SK-N-SH (cell line): ENCODE measurements at regions not wholly inside any gene's neighbourhood (a gene's known extent, or its start where the extent isn't known, plus 50 kb on each side); places are given as distances from the start of the nearest gene placed in this dataset.

Source experiments
- CTCF ChIA-PET: fragments of 300-600, 350-600 bp; formaldehyde crosslinking; extraction: SDS; loops from one replicate; lab custom pipeline; 2021; lab: Yijun Ruan, JAX
- POLR2A ChIA-PET: fragments of 350-600 bp; sonication (Branson Sonifier 250); formaldehyde crosslinking; extraction: SDS; loops from one replicate; lab custom pipeline; 2020; ENCODE audit warnings: antibody characterized with exemption, inconsistent platforms; lab: Yijun Ruan, JAX
- DNase-seq: peaks from one replicate; pipeline ENCODE4 v3.0.0; 2012
- H2AFZ ChIP-seq: fragments of 200-600 bp; sonication (generic); 2 replicates; pipeline ENCODE4 v1.8.1; 2016; ENCODE audit warnings: antibody characterized with exemption, mild to moderate bottlenecking, low read depth
- H3F3A ChIP-seq: fragments of 200-600 bp; sonication (generic); replicated peaks from 2 replicates; pipeline ENCODE3; 2016; ENCODE audit warnings: antibody characterized with exemption, mild to moderate bottlenecking; ENCODE audit not compliant: insufficient read depth
- H3K27ac ChIP-seq, 2 experiments: fragments of 200-500 bp in 1 of 2; fragments of 200-600 bp in 1 of 2; sonication (Bioruptor generic) in 1 of 2; sonication (generic), shearing (Covaris generic) in 1 of 2; 2 replicates each; pipeline versions ENCODE4 v1.5.1 to v1.6.1; 2014 to 2016; ENCODE audit warnings: low read depth in 2 of 2, inconsistent platforms in 1 of 2, low read length in 1 of 2, mild to moderate bottlenecking in 1 of 2, mixed read lengths in 1 of 2
- H3K27me3 ChIP-seq: fragments of 200-600 bp; sonication (generic), shearing (Covaris generic); 2 replicates; pipeline ENCODE4 v1.6.1; 2016; ENCODE audit warnings: mixed run types; ENCODE audit not compliant: insufficient read depth
- H3K36me3 ChIP-seq, 2 experiments: fragments of 200-500 bp in 1 of 2; fragments of 200-600 bp in 1 of 2; sonication (Bioruptor generic) in 1 of 2; sonication (generic) in 1 of 2; replicated peaks in 1 of 2; 2 replicates each; pipeline versions ENCODE3 to v1.5.1; 2014 to 2016; ENCODE audit warnings: low read length in 1 of 2, mild to moderate bottlenecking in 1 of 2; ENCODE audit not compliant: insufficient read depth in 2 of 2, control insufficient read depth in 1 of 2
- H3K4me1 ChIP-seq, 2 experiments: fragments of 200-500 bp in 1 of 2; fragments of 200-600 bp in 1 of 2; sonication (Bioruptor generic) in 1 of 2; sonication (generic), shearing (Covaris generic) in 1 of 2; 2 replicates each; pipeline versions ENCODE4 v1.5.1 to v1.6.1; 2014 to 2016; ENCODE audit warnings: low read depth in 1 of 2, low read length in 1 of 2, mixed run types in 1 of 2; ENCODE audit not compliant: insufficient read depth in 2 of 2, control insufficient read depth in 1 of 2
- H3K4me2 ChIP-seq: fragments of 200-600 bp; sonication (generic), shearing (Covaris generic); 2 replicates; pipeline ENCODE4 v1.6.1; 2017; ENCODE audit warnings: mixed run types
- H3K4me3 ChIP-seq, 2 experiments: fragments of 200-500 bp in 1 of 2; fragments of 200-600 bp in 1 of 2; sonication (Bioruptor generic) in 1 of 2; sonication (generic), shearing (Covaris generic) in 1 of 2; 2 replicates each; pipeline versions ENCODE4 v1.5.1 to v1.8.1; 2014 to 2016; ENCODE audit warnings: low read depth in 2 of 2, inconsistent platforms in 1 of 2, low read length in 1 of 2, mild to moderate bottlenecking in 1 of 2, mixed read lengths in 1 of 2, moderate library complexity in 1 of 2
- H3K79me2 ChIP-seq: fragments of 200-600 bp; sonication (generic); 2 replicates; pipeline ENCODE4 v1.8.1; 2017; ENCODE audit warnings: mild to moderate bottlenecking; ENCODE audit not compliant: insufficient read depth
- H3K9ac ChIP-seq: fragments of 200-600 bp; sonication (generic); 2 replicates; pipeline ENCODE4 v1.6.1; 2017; ENCODE audit warnings: mixed run types
- H3K9me2 ChIP-seq: fragments of 200-600 bp; sonication (generic); 2 replicates; pipeline ENCODE4 v1.6.1; 2017; ENCODE audit warnings: mixed run types
- H3K9me3 ChIP-seq: fragments of 200-600 bp; sonication (generic); 2 replicates; pipeline ENCODE4 v1.6.1; 2017; ENCODE audit warnings: mixed run types, mild to moderate bottlenecking, moderate library complexity
- H4K20me1 ChIP-seq: fragments of 200-600 bp; sonication (generic); 2 replicates; pipeline ENCODE4 v1.6.1; 2017; ENCODE audit warnings: mild to moderate bottlenecking, mixed run types; ENCODE audit not compliant: insufficient read depth
- CHD2 ChIP-seq: fragments of 150-350 bp; IDR thresholded peaks from 2 replicates; pipeline ENCODE4 v1.6.1; 2018; ENCODE audit warnings: low read length; ENCODE audit not compliant: partially characterized antibody
- ELF1 ChIP-seq: IDR thresholded peaks from 2 replicates; pipeline ENCODE4 v1.4.0; 2012
- EP300 ChIP-seq, 2 experiments: IDR thresholded peaks; 2 replicates each; pipeline versions ENCODE4 v1.4.0 to v1.6.1; 2012; ENCODE audit warnings: borderline replicate concordance in 1 of 2, low read depth in 1 of 2, low read length in 1 of 2
- EZH2phosphoT487 ChIP-seq: fragments of 200-600 bp; sonication (generic); IDR thresholded peaks from 2 replicates; pipeline ENCODE4 v1.6.1; 2017; ENCODE audit warnings: low read depth, mixed run types, mild to moderate bottlenecking, antibody characterized with exemption, moderate library complexity, borderline replicate concordance
- FOSL2 ChIP-seq: IDR thresholded peaks from 2 replicates; pipeline ENCODE4 v1.4.0; 2012; ENCODE audit warnings: low read depth, mild to moderate bottlenecking, moderate library complexity, borderline replicate concordance
- FOXM1 ChIP-seq: IDR thresholded peaks from 2 replicates; pipeline ENCODE4 v1.4.0; 2012; ENCODE audit warnings: low read depth, mild to moderate bottlenecking
- GABPA ChIP-seq: IDR thresholded peaks from 2 replicates; pipeline ENCODE4 v1.4.0; 2012; ENCODE audit warnings: low read depth, mild to moderate bottlenecking
- GATA2 ChIP-seq: sonication (generic); formaldehyde crosslinking; IDR thresholded peaks from 2 replicates; pipeline ENCODE4 v1.5.0; 2020; ENCODE audit warnings: mild to moderate bottlenecking, missing genetic modification reagents
- JUND ChIP-seq: IDR thresholded peaks from 2 replicates; pipeline ENCODE4 v1.4.0; 2012
- MEF2A ChIP-seq: IDR thresholded peaks from 2 replicates; pipeline ENCODE4 v1.4.0; 2012; ENCODE audit warnings: low read depth, borderline replicate concordance
- NFIC ChIP-seq: IDR thresholded peaks from 2 replicates; pipeline ENCODE4 v1.4.0; 2012; ENCODE audit warnings: borderline replicate concordance
- NRF1 ChIP-seq: IDR thresholded peaks from 2 replicates; pipeline ENCODE4 v1.6.1; 2012; ENCODE audit warnings: low read depth, mild to moderate bottlenecking, low read length
- POLR2AphosphoS5 ChIP-seq: IDR thresholded peaks from 2 replicates; pipeline ENCODE4 v1.6.1; 2012; ENCODE audit warnings: low read depth, low read length
- RAD21 ChIP-seq: IDR thresholded peaks from 2 replicates; pipeline ENCODE4 v1.6.1; 2012; ENCODE audit warnings: mild to moderate bottlenecking, low read length
- RCOR1 ChIP-seq: fragments of 150-350 bp; IDR thresholded peaks from 2 replicates; pipeline ENCODE4 v1.6.1; 2017; ENCODE audit warnings: antibody characterized with exemption, low read length
- RFX5 ChIP-seq: IDR thresholded peaks from 2 replicates; pipeline ENCODE4 v1.6.1; 2012; ENCODE audit warnings: mild to moderate bottlenecking, improper control_type of control experiment, low read length
- RXRA ChIP-seq: IDR thresholded peaks from 2 replicates; pipeline ENCODE4 v1.4.0; 2012; ENCODE audit warnings: low read depth, mild to moderate bottlenecking, borderline replicate concordance
- SIN3A ChIP-seq: IDR thresholded peaks from 2 replicates; pipeline ENCODE4 v1.6.1; 2012; ENCODE audit warnings: low read depth, mild to moderate bottlenecking, low read length, moderate library complexity, borderline replicate concordance
- SMC3 ChIP-seq: IDR thresholded peaks from 2 replicates; pipeline ENCODE4 v1.6.1; 2012; ENCODE audit warnings: low read depth, low read length, improper control_type of control experiment
- TAF1 ChIP-seq: IDR thresholded peaks from 2 replicates; pipeline ENCODE4 v1.6.1; 2012; ENCODE audit warnings: low read depth, mild to moderate bottlenecking, low read length, moderate library complexity, borderline replicate concordance
- TEAD4 ChIP-seq: IDR thresholded peaks from 2 replicates; pipeline ENCODE4 v1.4.0; 2012; ENCODE audit warnings: mild to moderate bottlenecking, borderline replicate concordance; ENCODE audit not compliant: insufficient read depth
- WGBS: methylation state at CpG from one replicate; pipeline ENCODE4 v1.1.6; 2017; ENCODE audit warnings: low lambda C conversion rate; 5-methylcytosine and 5-hydroxymethylcytosine counted together
- TF ChIP-seq, protein P1 (sequence below): IDR thresholded peaks from 2 replicates; pipeline ENCODE4; 2012
- TF ChIP-seq, protein P2 (sequence below): fragments of 150-350 bp; IDR thresholded peaks from 2 replicates; pipeline ENCODE4 v1.6.1; 2016; ENCODE audit warnings: mild to moderate bottlenecking, low read depth, low read length
- TF ChIP-seq, protein P3 (sequence below): IDR thresholded peaks from 2 replicates; pipeline ENCODE4 v1.4.0; 2012; ENCODE audit warnings: low read depth

DNA sequence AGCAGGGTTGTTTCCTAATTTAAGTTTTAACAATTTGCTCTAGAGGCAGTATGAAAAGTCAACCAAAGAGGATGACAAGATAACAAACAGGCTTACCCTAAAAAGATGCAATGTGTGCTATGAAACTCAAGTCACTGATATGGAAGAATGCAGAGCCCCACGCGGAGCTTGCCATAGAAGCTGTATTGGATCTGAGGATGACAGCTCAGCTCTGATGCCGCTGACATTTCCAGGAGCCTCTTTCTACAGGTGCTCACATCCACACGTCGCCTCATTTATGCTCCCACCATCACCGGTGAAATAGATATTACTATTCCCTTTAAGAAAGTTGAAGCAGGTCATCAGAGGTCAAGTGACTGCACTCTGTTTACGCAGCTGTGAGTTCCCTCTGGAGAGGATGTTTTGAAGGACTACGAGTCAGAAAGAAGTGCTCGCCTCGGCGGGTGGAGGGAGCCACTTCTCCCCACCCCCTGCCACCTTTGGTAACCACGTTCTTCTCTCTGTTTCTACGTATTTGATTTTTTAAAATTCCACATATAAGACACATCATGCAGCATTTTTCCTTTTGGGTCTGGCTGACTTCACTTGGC, 275.4 kb downstream of the GLRX3 start (continued):
- no peak for TF ChIP-seq SMC3
- no peak for TF ChIP-seq RCOR1
- no peak for TF ChIP-seq TEAD4
- TF ChIP-seq JUND, result no peak
- TF ChIP-seq NFIC, result no peak

DNA sequence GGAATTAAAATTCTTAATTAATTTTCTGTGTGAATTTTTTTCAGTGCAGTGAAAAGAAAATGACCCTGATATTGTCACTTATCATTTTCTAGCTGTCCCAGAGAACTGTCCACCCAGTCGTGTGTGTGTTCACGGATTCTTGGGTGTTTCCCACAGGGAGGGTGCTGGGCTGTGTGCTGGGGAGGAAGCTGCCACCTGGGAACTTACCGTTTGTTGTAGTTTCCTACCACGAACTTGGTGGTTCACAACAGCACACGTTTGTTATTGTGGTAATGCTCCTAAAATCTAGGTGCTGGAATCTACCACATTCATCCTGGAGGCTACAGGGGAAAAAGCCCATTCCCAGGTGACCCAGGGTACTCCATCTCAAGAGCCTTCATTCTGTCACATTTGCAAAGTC, 276.1 kb downstream of the GLRX3 start:
- Histone ChIP-seq H3K9me2 (no peaks in the 10 kb centered on the region), H3K9me3 (no peaks in the 10 kb centered on the region), H3K4me3 (no peak overlapping the region), H3K36me3 (no peaks in the 10 kb centered on the region), H3K4me2 (no peak overlapping the region), H2AFZ (no peak overlapping the region), H3K9ac (no peak overlapping the region), H3K27me3 (no peaks in the 10 kb centered on the region), H4K20me1 (no peaks in the 10 kb centered on the region), H3K27ac (no peak overlapping the region), H3F3A (no peaks in the 10 kb centered on the region), H3K79me2 (no peaks in the 10 kb centered on the region), H3K4me1 (no peaks in the 10 kb centered on the region)
- DNase-seq, result no peak
- CTCF ChIA-PET, result no interaction called here
- WGBS, result 27% methylated on average over 5 of the region's 5 CpGs
- TF ChIP-seq RFX5, result no peak
- no peak for TF ChIP-seq EZH2phosphoT487
- TF ChIP-seq POLR2AphosphoS5, result no peak
- no peak for TF ChIP-seq NRF1
- no peak for TF ChIP-seq CHD2
- POLR2A ChIA-PET, result no interaction called here

DNA sequence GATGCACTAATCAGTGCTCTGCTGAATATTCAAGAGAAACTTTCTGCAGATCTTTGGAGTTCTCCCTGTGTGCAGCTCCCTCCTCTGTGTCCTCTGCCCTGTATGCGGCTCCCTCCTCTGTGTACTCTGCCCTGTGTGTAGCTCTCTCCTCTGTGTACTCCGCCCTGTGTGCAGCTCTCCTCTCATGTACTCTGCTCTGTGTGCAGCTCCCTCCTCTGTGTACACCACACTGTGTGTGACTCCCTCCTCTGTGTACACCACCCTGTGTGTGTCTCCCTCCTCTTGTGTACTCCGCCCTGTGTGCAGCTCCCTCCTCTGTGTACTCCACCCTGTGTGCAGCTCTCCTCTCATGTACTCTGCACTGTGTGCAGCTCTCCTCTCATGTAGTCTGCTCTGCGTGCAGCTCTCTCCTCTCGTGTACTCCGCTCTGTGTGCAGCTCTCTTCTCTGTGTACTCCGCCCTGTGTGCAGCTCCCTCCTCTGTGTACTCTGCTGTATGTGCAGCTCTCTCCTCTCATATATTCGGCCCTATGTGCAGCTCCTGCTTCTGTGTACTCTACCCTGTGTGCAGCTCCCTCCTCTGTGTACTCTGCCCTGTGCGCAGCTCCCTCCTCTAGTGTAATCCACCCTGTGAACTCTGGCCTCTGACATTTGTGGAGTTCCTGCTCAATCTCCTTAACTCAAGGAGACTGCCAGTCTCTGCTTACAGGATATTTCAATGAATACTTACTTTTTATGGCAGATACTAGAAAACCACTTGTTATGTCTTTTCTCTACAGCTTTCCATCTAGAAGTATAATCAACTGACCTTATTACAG, 280.4 kb downstream of the GLRX3 start:
- no peaks in the 10 kb centered on the region for H3K4me1 ChIP-seq
- H3K27ac ChIP-seq, result no peak overlapping the region
- CTCF ChIA-PET, result no interaction called here
- WGBS, result 40% methylated on average over 9 of the region's 9 CpGs
- H2AFZ ChIP-seq, result no peak overlapping the region
- H3K36me3 ChIP-seq, result no peaks in the 10 kb centered on the region
- POLR2A ChIA-PET, result no interaction called here
- no peaks in the 10 kb centered on the region for H3F3A ChIP-seq
- no peaks in the 10 kb centered on the region for H3K9me2 ChIP-seq
- H3K79me2 ChIP-seq, result no peaks in the 10 kb centered on the region
- H3K4me3 ChIP-seq, result no peak overlapping the region
- H3K27me3 ChIP-seq, result no peaks in the 10 kb centered on the region
- H3K9me3 ChIP-seq, result no peaks in the 10 kb centered on the region
- TF ChIP-seq RCOR1 (no peak), RAD21 (no peak), EP300 (IDR thresholded peaks at IDR 0.05; ENCODE audit: borderline replicate concordance in 1 of 2, low read depth in 1 of 2, low read length in 1 of 2) (no peak), RXRA (no peak), GATA2 (no peak), NRF1 (no peak), JUND (no peak), FOXM1 (no peak), ELF1 (no peak), MEF2A (no peak), FOSL2 (no peak), SIN3A (no peak), TAF1 (no peak), GABPA (no peak), RFX5 (no peak)
- TF ChIP-seq, protein P1, sequence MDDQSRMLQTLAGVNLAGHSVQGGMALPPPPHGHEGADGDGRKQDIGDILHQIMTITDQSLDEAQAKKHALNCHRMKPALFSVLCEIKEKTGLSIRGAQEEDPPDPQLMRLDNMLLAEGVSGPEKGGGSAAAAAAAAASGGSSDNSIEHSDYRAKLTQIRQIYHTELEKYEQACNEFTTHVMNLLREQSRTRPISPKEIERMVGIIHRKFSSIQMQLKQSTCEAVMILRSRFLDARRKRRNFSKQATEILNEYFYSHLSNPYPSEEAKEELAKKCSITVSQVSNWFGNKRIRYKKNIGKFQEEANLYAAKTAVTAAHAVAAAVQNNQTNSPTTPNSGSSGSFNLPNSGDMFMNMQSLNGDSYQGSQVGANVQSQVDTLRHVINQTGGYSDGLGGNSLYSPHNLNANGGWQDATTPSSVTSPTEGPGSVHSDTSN, result no peak
- TF ChIP-seq, protein P2, sequence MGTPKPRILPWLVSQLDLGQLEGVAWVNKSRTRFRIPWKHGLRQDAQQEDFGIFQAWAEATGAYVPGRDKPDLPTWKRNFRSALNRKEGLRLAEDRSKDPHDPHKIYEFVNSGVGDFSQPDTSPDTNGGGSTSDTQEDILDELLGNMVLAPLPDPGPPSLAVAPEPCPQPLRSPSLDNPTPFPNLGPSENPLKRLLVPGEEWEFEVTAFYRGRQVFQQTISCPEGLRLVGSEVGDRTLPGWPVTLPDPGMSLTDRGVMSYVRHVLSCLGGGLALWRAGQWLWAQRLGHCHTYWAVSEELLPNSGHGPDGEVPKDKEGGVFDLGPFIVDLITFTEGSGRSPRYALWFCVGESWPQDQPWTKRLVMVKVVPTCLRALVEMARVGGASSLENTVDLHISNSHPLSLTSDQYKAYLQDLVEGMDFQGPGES, result no peak
- TF ChIP-seq, protein P3, sequence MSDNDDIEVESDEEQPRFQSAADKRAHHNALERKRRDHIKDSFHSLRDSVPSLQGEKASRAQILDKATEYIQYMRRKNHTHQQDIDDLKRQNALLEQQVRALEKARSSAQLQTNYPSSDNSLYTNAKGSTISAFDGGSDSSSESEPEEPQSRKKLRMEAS, result no peak
- TF ChIP-seq, all 33 proteins: peak for 0
- H3K9ac ChIP-seq, result no peak overlapping the region
- no peak for DNase-seq
- H4K20me1 ChIP-seq, result no peaks in the 10 kb centered on the region
- no peak overlapping the region for H3K4me2 ChIP-seq
